ENCODE measurements at regions not wholly inside any gene's neighbourhood (a gene's known extent, or its start where the extent isn't known, plus 50 kb on each side); places are given as distances from the start of the nearest gene placed in this dataset.
"Not testable (repeated sequence)": the region's sequence is repeated elsewhere in the genome, so short reads cannot be mapped to it uniquely, and the experiment has no call there.

GRCh38 chr6:157727629-157728182, 95.3 kb upstream of the SNX9 start:
- no peaks in the 10 kb centered on the region for H3K4me1 ChIP-seq (ENCODE audit: control insufficient read depth, insufficient read depth, low read length, poor library complexity, severe bottlenecking)
- 81 to 94% methylated on average over 4 of the region's 7 CpGs for WGBS, 2 experiments (ENCODE audit: insufficient coverage in 2 of 2)
- H3K4me3 ChIP-seq (ENCODE audit: extremely low read depth, insufficient read depth, low read length, poor library complexity, severe bottlenecking) = no peak overlapping the region
- no peaks in the 10 kb centered on the region for H3K36me3 ChIP-seq (ENCODE audit: control insufficient read depth, insufficient read depth, low read length)
- no peak overlapping the region for H3K27ac ChIP-seq (ENCODE audit: low read depth, low read length, severe bottlenecking)
- H3K9me3 ChIP-seq (ENCODE audit: control insufficient read depth, low read length) = no peaks in the 10 kb centered on the region

DNA sequence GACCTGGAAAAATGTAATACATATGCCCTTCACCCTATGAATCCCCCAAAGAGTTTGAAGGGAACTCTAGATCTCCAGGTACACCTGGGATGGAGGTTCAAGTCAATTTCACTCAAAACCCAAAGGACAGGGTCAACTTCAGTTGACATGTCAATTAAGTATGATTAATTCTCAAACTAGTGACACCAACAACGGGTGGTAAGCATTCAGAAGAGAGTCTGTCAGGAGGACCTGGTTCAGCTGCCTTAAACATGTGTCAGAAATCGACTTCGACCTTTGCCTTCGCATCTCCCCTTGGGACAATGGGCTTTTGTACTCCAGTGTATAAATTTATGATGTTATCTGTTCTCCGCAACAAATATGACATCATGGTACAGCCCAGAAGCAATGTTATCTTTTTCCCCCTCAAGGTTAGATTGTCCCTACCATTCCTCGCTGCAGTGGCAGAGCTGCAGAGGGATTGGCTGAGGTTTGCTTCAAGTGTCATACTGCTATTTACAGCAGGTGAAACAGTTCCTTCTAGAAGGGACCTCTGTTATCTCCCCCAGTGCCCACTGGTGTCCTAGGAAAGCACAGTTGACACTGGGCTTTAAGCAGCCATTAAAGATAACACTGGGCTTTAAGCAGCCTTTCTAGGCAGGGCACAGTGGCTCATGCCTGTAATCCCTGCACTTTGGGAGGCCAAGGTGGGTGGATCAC, 94.7 kb upstream of the SNX9 start:
- Histone ChIP-seq H3K4me3 (ENCODE audit: extremely low read depth, insufficient read depth, low read length, poor library complexity, severe bottlenecking) (no peak overlapping the region), H3K36me3 (ENCODE audit: control insufficient read depth, insufficient read depth, low read length) (no peaks in the 10 kb centered on the region), H3K4me1 (ENCODE audit: control insufficient read depth, insufficient read depth, low read length, poor library complexity, severe bottlenecking) (no peaks in the 10 kb centered on the region), H3K9me3 (ENCODE audit: control insufficient read depth, low read length) (no peaks in the 10 kb centered on the region), H3K27ac (ENCODE audit: low read depth, low read length, severe bottlenecking) (no peak overlapping the region)
- WGBS, 2 experiments (ENCODE audit: insufficient coverage in 2 of 2) = 79 to 96% methylated on average over 4 of the region's 6 CpGs

GRCh38 chr6:157731221-157731620, 91.8 kb upstream of the SNX9 start:
- 85 to 94% methylated on average over 5 of the region's 5 CpGs for WGBS, 2 experiments (ENCODE audit: insufficient coverage in 2 of 2)
- no peak overlapping the region for H3K4me3 ChIP-seq (ENCODE audit: extremely low read depth, insufficient read depth, low read length, poor library complexity, severe bottlenecking)
- no peaks in the 10 kb centered on the region for H3K9me3 ChIP-seq (ENCODE audit: control insufficient read depth, low read length)
- no peaks in the 10 kb centered on the region for H3K36me3 ChIP-seq (ENCODE audit: control insufficient read depth, insufficient read depth, low read length)
- H3K4me1 ChIP-seq (ENCODE audit: control insufficient read depth, insufficient read depth, low read length, poor library complexity, severe bottlenecking) = no peaks in the 10 kb centered on the region
- no peak overlapping the region for H3K27ac ChIP-seq (ENCODE audit: low read depth, low read length, severe bottlenecking)

GRCh38 chr6:157732007-157732406, 91.0 kb upstream of the SNX9 start:
- H3K36me3 ChIP-seq (ENCODE audit: control insufficient read depth, insufficient read depth, low read length) = no peaks in the 10 kb centered on the region
- no peaks in the 10 kb centered on the region for H3K4me1 ChIP-seq (ENCODE audit: control insufficient read depth, insufficient read depth, low read length, poor library complexity, severe bottlenecking)
- WGBS, 2 experiments (ENCODE audit: insufficient coverage in 2 of 2) = 67 to 86% methylated on average over 1 of the region's 2 CpGs
- H3K4me3 ChIP-seq (ENCODE audit: extremely low read depth, insufficient read depth, low read length, poor library complexity, severe bottlenecking) = no peak overlapping the region
- H3K9me3 ChIP-seq (ENCODE audit: control insufficient read depth, low read length) = no peaks in the 10 kb centered on the region
- no peak overlapping the region for H3K27ac ChIP-seq (ENCODE audit: low read depth, low read length, severe bottlenecking)

DNA sequence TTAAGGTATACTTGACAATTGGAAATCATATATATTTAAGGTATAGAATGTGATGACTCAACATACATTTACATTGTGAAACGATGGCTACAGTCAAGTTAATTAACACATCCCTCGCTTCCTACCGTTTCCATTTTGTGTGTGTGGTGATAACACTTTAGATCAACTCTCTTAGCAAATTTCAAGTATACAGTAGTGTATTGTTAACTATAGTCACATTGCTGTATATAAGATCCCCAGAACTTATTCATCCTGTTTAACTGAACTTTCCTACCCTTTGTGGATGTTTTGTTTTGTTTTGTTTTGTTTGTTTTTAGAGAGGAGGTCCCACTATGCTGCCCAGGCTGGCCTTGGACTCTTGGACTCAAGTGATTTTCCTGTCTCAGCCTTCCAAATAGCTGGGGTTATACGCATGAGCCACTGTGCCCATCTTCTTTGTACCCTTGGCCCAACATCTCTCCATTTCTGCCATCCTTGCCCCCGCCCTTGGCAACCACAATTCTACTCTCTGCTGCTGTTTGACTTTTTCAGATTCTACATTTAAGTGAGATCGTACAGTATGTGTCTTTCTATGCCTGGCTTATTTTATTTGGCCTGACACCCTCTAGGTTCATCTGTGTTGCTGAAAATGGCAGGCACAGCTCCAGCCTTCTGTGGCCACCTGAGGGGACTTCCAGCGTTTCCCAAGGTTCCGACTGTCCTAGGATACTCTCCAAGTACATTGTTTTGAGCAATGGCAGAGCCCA, 90.5 kb upstream of the SNX9 start:
- 94 to 98% methylated on average over 5 of the region's 8 CpGs for WGBS, 2 experiments (ENCODE audit: insufficient coverage in 2 of 2)
- H3K9me3 ChIP-seq (ENCODE audit: control insufficient read depth, low read length) = no peaks in the 10 kb centered on the region
- H3K4me1 ChIP-seq (ENCODE audit: control insufficient read depth, insufficient read depth, low read length, poor library complexity, severe bottlenecking) = no peaks in the 10 kb centered on the region
- no peak overlapping the region for H3K4me3 ChIP-seq (ENCODE audit: extremely low read depth, insufficient read depth, low read length, poor library complexity, severe bottlenecking)
- H3K36me3 ChIP-seq (ENCODE audit: control insufficient read depth, insufficient read depth, low read length) = no peaks in the 10 kb centered on the region
- H3K27ac ChIP-seq (ENCODE audit: low read depth, low read length, severe bottlenecking) = no peak overlapping the region

GRCh38 chr6:157736555-157736954, 86.5 kb upstream of the SNX9 start:
- not testable (repeated sequence) for H3K4me3 ChIP-seq (ENCODE audit: extremely low read depth, insufficient read depth, low read length, poor library complexity, severe bottlenecking); H3K27ac ChIP-seq (ENCODE audit: low read depth, low read length, severe bottlenecking); H3K36me3 ChIP-seq (ENCODE audit: control insufficient read depth, insufficient read depth, low read length); H3K9me3 ChIP-seq (ENCODE audit: control insufficient read depth, low read length); H3K4me1 ChIP-seq (ENCODE audit: control insufficient read depth, insufficient read depth, low read length, poor library complexity, severe bottlenecking)
- WGBS, 2 experiments (ENCODE audit: insufficient coverage in 2 of 2) = 91 to 100% methylated on average over 1 of the region's 4 CpGs

DNA sequence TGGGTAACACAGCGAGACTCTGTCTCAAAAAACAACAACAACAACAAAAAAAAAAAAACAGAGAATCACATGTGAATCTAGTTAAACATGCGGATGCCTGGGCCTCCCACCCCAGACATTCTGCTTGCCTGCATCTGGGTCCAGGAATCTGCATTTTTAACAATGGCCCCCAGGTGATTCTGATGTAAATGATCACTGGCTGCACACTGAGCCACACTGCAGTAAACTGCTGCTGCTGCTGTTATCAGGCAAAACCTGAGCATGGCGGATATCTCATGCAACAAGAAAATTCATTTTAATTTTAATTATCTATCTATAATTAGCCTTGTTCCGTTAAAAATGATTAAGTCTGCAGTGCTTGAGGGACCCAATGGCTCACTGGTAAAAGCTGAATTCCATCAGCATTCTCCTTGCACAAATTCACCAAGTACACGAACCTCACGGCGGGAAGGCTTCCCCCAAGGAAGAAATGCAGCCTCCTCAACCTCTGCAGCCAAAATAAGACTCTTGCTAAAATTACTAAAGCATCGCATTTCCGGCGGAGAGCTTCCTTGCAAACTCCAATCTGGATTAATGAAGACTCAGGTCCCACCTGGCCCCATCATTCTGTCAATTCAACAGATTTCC, 81.6 kb upstream of the SNX9 start:
- no peak overlapping the region for H3K4me3 ChIP-seq (ENCODE audit: extremely low read depth, insufficient read depth, low read length, poor library complexity, severe bottlenecking)
- H3K4me1 ChIP-seq (ENCODE audit: control insufficient read depth, insufficient read depth, low read length, poor library complexity, severe bottlenecking) = no peaks in the 10 kb centered on the region
- no peak overlapping the region for H3K27ac ChIP-seq (ENCODE audit: low read depth, low read length, severe bottlenecking)
- H3K9me3 ChIP-seq (ENCODE audit: control insufficient read depth, low read length) = peaks cover 2% of the 10 kb centered on the region
- 73 to 77% methylated on average over 6 of the region's 10 CpGs for whole genome bisulfite sequencing, 2 experiments (ENCODE audit: insufficient coverage in 2 of 2)
- H3K36me3 ChIP-seq (ENCODE audit: control insufficient read depth, insufficient read depth, low read length) = no peaks in the 10 kb centered on the region

GRCh38 chr6:157741948-157742556, 81.0 kb upstream of the SNX9 start:
- Histone ChIP-seq H3K4me3 (ENCODE audit: extremely low read depth, insufficient read depth, low read length, poor library complexity, severe bottlenecking) (no peak overlapping the region), H3K36me3 (ENCODE audit: control insufficient read depth, insufficient read depth, low read length) (no peaks in the 10 kb centered on the region), H3K9me3 (ENCODE audit: control insufficient read depth, low read length) (peaks cover 5% of the 10 kb centered on the region), H3K27ac (ENCODE audit: low read depth, low read length, severe bottlenecking) (no peak overlapping the region), H3K4me1 (ENCODE audit: control insufficient read depth, insufficient read depth, low read length, poor library complexity, severe bottlenecking) (no peaks in the 10 kb centered on the region)
- WGBS, 2 experiments (ENCODE audit: insufficient coverage in 2 of 2) = 97 to 100% methylated on average over 3 to 4 of the region's 5 CpGs

DNA sequence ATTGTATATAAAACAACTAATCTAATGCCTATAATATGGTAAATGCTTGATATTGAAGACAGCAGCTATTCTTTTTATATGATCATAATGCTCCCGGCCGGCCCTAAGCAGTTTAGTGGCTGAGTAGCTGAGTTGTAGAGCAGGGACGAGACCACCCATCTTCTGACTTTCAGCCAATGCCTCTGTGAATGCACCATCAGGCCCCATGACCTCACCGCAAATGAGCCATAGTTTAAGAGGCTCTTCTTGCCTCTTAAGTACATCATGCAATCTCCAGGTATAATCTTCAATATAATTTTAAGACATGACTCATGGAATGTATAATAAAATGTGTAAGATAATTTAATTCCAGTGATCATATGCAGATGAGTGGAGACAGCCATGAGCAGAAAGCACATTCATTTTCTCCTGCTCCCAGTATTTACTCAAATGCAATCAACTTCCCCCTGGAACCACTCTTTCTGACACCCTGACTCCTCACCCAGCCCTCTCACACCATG, 78.9 kb upstream of the SNX9 start:
- Histone ChIP-seq H3K4me1 (ENCODE audit: control insufficient read depth, insufficient read depth, low read length, poor library complexity, severe bottlenecking) (peaks cover 2% of the 10 kb centered on the region), H3K36me3 (ENCODE audit: control insufficient read depth, insufficient read depth, low read length) (no peaks in the 10 kb centered on the region), H3K9me3 (ENCODE audit: control insufficient read depth, low read length) (peaks cover 5% of the 10 kb centered on the region), H3K4me3 (ENCODE audit: extremely low read depth, insufficient read depth, low read length, poor library complexity, severe bottlenecking) (no peak overlapping the region), H3K27ac (ENCODE audit: low read depth, low read length, severe bottlenecking) (no peak overlapping the region)
- WGBS, 2 experiments (ENCODE audit: insufficient coverage in 2 of 2) = 80 to 96% methylated on average over 1 to 3 of the region's 4 CpGs

DNA sequence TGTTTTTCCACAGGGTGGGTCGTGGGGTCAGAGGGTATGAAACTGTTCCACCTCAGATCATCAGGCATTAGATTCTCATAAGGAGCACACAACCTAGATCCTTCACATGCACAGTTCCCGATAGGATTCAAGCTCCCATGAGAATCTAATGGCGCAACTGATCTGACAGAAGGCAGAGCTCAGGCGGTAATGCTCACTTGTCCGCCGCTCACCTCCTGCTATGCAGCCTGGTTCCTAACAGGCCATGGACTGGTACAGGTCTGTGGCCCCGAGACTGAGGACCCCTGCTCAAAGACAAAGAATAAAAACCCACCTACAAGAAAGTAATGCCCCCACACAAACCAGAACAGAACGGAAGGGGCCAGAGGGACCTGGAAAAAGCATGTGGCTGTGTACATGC, 76.1 kb upstream of the SNX9 start:
- Histone ChIP-seq H3K27ac (ENCODE audit: low read depth, low read length, severe bottlenecking) (no peak overlapping the region), H3K4me3 (ENCODE audit: extremely low read depth, insufficient read depth, low read length, poor library complexity, severe bottlenecking) (no peak overlapping the region), H3K4me1 (ENCODE audit: control insufficient read depth, insufficient read depth, low read length, poor library complexity, severe bottlenecking) (peaks cover 2% of the 10 kb centered on the region), H3K36me3 (ENCODE audit: control insufficient read depth, insufficient read depth, low read length) (no peaks in the 10 kb centered on the region), H3K9me3 (ENCODE audit: control insufficient read depth, low read length) (peaks cover 5% of the 10 kb centered on the region)
- 99 to 100% methylated on average over 4 to 6 of the region's 8 CpGs for whole genome bisulfite sequencing, 2 experiments (ENCODE audit: insufficient coverage in 2 of 2)

All from mesodermal cell (in vitro differentiated cells).